ENCODE measurements at regions not wholly inside any gene's neighbourhood (a gene's known extent, or its start where the extent isn't known, plus 50 kb on each side); places are given as distances from the start of the nearest gene placed in this dataset.

DNA sequence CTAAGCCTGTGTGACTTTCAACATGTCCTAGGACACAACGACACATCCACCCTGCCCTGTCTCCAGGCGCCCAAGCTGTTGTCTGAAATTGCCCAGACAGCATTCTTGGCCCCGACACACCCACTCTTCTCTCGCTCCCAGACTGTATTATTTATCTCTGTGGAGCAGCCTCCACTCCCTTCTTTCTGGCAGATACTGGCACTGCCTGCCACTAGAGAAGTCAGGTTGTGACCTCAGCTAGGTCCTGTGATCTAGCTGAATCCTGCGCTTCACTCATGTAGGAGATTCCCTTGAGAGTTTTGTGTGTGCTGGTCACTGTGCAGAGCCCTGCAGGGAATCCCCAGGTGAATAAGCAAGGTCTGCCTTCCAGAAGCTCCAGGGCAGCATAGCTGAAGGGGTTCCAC, 77.1 kb upstream of the TNP1 start:
- Histone ChIP-seq H3K27ac (ENCODE audit: low read depth) (no peak overlapping the region), H3K79me2 (replicated peaks; ENCODE audit: insufficient read depth) (no peaks in the 10 kb centered on the region), H3K4me2 (no peak overlapping the region), H4K20me1 (replicated peaks; ENCODE audit: insufficient read depth) (no peaks in the 10 kb centered on the region), H3K9me2 (ENCODE audit: insufficient read depth) (0 out of 2 replicates have a peak, but pooled peaks cover 4% of the 10 kb centered on the region), H3K27me3 (ENCODE audit: insufficient read depth) (no peaks in the 10 kb centered on the region), H3F3A (replicated peaks; ENCODE audit: low read depth) (no peaks in the 10 kb centered on the region), H3K4me3 (no peak overlapping the region), H3K36me3 (ENCODE audit: insufficient read depth) (no peaks in the 10 kb centered on the region), H3K4me1 (ENCODE audit: insufficient read depth) (no peaks in the 10 kb centered on the region), H2AFZ (no peak overlapping the region)
- no peaks in the 10 kb centered on the region; the same call in 2 of the 3 replicates for H3K9me3 Mint-ChIP-seq
- ATAC-seq (no peak), DNase-seq (ENCODE audit: low spot score) (no peak)
- peaks cover 4% of the 10 kb centered on the region; the same call in 2 of the 3 replicates for H3K4me1 Mint-ChIP-seq
- H3K27me3 Mint-ChIP-seq (ENCODE audit: insufficient read depth, low read depth, poor library complexity), result peaks cover 4% of the 10 kb centered on the region
- H3K4me3 Mint-ChIP-seq, result no peak overlapping the region
- TF ChIP-seq NANOG (IDR thresholded peaks at IDR 0.05; ENCODE audit: borderline replicate concordance) (no peak), POLR2AphosphoS5 (IDR thresholded peaks at IDR 0.05; ENCODE audit: low read depth) (no peak), ZNF114 (CRISPR knock-in tag; IDR thresholded peaks at IDR 0.05) (no peak), EZH2 (IDR thresholded peaks at IDR 0.05; ENCODE audit: low read depth, unreplicated experiment) (no peak), JUNB (IDR thresholded peaks at IDR 0.05; ENCODE audit: unreplicated experiment) (no peak), EZH2phosphoT487 (IDR thresholded peaks at IDR 0.05; ENCODE audit: unreplicated experiment) (no peak), CREB1 (CRISPR knock-in tag; IDR thresholded peaks at IDR 0.05; ENCODE audit: low read depth) (no peak), ZNF331 (CRISPR knock-in tag; IDR thresholded peaks at IDR 0.05; ENCODE audit: low read depth) (no peak), STAT1 (IDR thresholded peaks at IDR 0.05; ENCODE audit: unreplicated experiment) (no peak)
- TF ChIP-seq, protein P1, sequence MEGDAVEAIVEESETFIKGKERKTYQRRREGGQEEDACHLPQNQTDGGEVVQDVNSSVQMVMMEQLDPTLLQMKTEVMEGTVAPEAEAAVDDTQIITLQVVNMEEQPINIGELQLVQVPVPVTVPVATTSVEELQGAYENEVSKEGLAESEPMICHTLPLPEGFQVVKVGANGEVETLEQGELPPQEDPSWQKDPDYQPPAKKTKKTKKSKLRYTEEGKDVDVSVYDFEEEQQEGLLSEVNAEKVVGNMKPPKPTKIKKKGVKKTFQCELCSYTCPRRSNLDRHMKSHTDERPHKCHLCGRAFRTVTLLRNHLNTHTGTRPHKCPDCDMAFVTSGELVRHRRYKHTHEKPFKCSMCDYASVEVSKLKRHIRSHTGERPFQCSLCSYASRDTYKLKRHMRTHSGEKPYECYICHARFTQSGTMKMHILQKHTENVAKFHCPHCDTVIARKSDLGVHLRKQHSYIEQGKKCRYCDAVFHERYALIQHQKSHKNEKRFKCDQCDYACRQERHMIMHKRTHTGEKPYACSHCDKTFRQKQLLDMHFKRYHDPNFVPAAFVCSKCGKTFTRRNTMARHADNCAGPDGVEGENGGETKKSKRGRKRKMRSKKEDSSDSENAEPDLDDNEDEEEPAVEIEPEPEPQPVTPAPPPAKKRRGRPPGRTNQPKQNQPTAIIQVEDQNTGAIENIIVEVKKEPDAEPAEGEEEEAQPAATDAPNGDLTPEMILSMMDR (conservative IDR thresholded peaks at IDR 0.05; ENCODE audit: low read depth in 2 of 2), result no peak
- TF ChIP-seq, protein P2, sequence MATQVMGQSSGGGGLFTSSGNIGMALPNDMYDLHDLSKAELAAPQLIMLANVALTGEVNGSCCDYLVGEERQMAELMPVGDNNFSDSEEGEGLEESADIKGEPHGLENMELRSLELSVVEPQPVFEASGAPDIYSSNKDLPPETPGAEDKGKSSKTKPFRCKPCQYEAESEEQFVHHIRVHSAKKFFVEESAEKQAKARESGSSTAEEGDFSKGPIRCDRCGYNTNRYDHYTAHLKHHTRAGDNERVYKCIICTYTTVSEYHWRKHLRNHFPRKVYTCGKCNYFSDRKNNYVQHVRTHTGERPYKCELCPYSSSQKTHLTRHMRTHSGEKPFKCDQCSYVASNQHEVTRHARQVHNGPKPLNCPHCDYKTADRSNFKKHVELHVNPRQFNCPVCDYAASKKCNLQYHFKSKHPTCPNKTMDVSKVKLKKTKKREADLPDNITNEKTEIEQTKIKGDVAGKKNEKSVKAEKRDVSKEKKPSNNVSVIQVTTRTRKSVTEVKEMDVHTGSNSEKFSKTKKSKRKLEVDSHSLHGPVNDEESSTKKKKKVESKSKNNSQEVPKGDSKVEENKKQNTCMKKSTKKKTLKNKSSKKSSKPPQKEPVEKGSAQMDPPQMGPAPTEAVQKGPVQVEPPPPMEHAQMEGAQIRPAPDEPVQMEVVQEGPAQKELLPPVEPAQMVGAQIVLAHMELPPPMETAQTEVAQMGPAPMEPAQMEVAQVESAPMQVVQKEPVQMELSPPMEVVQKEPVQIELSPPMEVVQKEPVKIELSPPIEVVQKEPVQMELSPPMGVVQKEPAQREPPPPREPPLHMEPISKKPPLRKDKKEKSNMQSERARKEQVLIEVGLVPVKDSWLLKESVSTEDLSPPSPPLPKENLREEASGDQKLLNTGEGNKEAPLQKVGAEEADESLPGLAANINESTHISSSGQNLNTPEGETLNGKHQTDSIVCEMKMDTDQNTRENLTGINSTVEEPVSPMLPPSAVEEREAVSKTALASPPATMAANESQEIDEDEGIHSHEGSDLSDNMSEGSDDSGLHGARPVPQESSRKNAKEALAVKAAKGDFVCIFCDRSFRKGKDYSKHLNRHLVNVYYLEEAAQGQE (IDR thresholded peaks at IDR 0.05; ENCODE audit: unreplicated experiment), result no peak
- TF ChIP-seq, protein P3, sequence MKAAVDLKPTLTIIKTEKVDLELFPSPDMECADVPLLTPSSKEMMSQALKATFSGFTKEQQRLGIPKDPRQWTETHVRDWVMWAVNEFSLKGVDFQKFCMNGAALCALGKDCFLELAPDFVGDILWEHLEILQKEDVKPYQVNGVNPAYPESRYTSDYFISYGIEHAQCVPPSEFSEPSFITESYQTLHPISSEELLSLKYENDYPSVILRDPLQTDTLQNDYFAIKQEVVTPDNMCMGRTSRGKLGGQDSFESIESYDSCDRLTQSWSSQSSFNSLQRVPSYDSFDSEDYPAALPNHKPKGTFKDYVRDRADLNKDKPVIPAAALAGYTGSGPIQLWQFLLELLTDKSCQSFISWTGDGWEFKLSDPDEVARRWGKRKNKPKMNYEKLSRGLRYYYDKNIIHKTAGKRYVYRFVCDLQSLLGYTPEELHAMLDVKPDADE (IDR thresholded peaks at IDR 0.05), result no peak
- TF ChIP-seq, protein P4, sequence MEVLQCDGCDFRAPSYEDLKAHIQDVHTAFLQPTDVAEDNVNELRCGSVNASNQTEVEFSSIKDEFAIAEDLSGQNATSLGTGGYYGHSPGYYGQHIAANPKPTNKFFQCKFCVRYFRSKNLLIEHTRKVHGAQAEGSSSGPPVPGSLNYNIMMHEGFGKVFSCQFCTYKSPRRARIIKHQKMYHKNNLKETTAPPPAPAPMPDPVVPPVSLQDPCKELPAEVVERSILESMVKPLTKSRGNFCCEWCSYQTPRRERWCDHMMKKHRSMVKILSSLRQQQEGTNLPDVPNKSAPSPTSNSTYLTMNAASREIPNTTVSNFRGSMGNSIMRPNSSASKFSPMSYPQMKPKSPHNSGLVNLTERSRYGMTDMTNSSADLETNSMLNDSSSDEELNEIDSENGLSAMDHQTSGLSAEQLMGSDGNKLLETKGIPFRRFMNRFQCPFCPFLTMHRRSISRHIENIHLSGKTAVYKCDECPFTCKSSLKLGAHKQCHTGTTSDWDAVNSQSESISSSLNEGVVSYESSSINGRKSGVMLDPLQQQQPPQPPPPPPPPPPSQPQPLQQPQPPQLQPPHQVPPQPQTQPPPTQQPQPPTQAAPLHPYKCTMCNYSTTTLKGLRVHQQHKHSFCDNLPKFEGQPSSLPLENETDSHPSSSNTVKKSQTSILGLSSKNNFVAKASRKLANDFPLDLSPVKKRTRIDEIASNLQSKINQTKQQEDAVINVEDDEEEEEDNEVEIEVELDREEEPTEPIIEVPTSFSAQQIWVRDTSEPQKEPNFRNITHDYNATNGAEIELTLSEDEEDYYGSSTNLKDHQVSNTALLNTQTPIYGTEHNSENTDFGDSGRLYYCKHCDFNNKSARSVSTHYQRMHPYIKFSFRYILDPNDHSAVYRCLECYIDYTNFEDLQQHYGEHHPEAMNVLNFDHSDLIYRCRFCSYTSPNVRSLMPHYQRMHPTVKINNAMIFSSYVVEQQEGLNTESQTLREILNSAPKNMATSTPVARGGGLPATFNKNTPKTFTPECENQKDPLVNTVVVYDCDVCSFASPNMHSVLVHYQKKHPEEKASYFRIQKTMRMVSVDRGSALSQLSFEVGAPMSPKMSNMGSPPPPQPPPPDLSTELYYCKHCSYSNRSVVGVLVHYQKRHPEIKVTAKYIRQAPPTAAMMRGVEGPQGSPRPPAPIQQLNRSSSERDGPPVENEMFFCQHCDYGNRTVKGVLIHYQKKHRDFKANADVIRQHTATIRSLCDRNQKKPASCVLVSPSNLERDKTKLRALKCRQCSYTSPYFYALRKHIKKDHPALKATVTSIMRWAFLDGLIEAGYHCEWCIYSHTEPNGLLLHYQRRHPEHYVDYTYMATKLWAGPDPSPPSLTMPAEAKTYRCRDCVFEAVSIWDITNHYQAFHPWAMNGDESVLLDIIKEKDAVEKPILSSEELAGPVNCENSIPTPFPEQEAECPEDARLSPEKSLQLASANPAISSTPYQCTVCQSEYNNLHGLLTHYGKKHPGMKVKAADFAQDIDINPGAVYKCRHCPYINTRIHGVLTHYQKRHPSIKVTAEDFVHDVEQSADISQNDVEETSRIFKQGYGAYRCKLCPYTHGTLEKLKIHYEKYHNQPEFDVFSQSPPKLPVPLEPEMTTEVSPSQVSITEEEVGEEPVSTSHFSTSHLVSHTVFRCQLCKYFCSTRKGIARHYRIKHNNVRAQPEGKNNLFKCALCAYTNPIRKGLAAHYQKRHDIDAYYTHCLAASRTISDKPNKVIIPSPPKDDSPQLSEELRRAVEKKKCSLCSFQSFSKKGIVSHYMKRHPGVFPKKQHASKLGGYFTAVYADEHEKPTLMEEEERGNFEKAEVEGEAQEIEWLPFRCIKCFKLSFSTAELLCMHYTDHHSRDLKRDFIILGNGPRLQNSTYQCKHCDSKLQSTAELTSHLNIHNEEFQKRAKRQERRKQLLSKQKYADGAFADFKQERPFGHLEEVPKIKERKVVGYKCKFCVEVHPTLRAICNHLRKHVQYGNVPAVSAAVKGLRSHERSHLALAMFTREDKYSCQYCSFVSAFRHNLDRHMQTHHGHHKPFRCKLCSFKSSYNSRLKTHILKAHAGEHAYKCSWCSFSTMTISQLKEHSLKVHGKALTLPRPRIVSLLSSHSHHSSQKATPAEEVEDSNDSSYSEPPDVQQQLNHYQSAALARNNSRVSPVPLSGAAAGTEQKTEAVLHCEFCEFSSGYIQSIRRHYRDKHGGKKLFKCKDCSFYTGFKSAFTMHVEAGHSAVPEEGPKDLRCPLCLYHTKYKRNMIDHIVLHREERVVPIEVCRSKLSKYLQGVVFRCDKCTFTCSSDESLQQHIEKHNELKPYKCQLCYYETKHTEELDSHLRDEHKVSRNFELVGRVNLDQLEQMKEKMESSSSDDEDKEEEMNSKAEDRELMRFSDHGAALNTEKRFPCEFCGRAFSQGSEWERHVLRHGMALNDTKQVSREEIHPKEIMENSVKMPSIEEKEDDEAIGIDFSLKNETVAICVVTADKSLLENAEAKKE (CRISPR knock-in tag; IDR thresholded peaks at IDR 0.05), result no peak
- H3K36me3 Mint-ChIP-seq (ENCODE audit: low read depth), result no peaks in the 10 kb centered on the region
- no peak overlapping the region for H3K27ac Mint-ChIP-seq
